SKM-1 (cell line): ENCODE measurements at regions not wholly inside any gene's neighbourhood (a gene's known extent, or its start where the extent isn't known, plus 50 kb on each side); places are given as distances from the start of the nearest gene placed in this dataset.
"Not testable (repeated sequence)": the region's sequence is repeated elsewhere in the genome, so short reads cannot be mapped to it uniquely, and the experiment has no call there.

Experiments used
- DNase-seq: peaks from one replicate; lab custom pipeline; 2025; ENCODE audit not compliant: unreplicated experiment; lab: John Stamatoyannopoulos, UW

- DNase-seq = not testable (repeated sequence)
Observed at GRCh38 chr17:15802917-15803316, 70.8 kb downstream of the TBC1D26 start.

- not testable (repeated sequence) for DNase-seq
Observed at GRCh38 chr17:15806825-15807224, 74.7 kb downstream of the TBC1D26 start.

DNA sequence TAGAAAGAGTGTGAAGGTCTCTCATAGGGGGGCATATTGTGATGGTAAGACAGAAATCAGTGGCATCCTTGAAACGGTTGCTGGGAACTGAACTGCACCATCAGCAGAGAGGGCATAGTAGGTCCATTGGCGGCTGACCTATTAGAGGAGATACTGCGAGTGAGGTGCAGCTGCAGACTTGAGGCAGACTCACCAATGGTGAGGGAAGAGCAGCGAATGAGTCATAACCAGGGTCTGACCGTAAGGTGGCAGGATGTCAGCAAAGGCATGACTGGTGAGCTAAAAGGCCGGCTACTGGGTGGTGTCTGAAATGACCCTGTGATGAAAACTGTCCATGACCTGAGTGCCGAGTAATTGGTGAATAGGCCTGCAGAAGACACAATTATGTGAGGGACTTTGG is 81.3 kb downstream of the TBC1D26 start:
- not testable (repeated sequence) for DNase-seq

DNA sequence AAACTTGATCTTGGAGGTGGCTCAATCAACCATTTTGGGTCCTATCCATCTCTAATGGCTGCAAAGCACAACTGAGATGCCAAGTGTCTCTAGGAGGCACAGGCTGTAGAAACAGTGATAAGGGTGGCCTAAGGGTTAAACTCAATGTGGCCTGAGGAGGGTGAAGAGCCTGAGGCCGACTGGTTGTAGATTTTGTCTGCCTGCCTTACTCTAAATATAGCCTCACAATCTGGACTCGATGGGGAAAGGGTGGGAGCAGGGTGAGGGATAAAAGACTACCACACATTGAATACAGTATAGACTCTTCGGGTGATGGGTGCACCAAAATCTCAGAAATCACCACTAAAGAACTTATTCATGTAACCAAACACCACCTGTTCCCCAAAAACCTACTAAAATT is 81.9 kb downstream of the TBC1D26 start:
- not testable (repeated sequence) for DNase-seq

DNA sequence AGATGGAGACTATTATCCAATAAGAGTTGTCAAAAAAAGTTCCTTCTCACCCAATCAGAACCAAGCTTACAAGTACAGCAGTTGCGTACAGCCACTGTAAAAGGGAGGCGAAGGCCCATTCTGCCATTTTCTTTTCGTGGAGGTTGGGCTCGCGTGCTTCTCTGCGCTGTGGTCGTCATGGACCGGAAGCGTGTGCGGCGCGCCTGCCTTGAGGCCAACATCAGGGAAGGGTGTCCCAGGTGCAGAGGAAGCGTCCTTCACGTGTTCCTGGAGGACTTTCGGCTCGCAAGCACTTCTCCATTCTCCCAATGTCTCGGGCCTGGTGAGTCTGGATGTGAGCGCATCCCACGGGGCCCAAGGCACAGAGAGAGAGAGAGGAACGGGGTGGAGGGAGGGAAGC is 85.8 kb downstream of the TBC1D26 start:
- not testable (repeated sequence) for DNase-seq

- not testable (repeated sequence) for DNase-seq
Observed at GRCh38 chr17:15822280-15822679, 90.2 kb downstream of the TBC1D26 start.

DNA sequence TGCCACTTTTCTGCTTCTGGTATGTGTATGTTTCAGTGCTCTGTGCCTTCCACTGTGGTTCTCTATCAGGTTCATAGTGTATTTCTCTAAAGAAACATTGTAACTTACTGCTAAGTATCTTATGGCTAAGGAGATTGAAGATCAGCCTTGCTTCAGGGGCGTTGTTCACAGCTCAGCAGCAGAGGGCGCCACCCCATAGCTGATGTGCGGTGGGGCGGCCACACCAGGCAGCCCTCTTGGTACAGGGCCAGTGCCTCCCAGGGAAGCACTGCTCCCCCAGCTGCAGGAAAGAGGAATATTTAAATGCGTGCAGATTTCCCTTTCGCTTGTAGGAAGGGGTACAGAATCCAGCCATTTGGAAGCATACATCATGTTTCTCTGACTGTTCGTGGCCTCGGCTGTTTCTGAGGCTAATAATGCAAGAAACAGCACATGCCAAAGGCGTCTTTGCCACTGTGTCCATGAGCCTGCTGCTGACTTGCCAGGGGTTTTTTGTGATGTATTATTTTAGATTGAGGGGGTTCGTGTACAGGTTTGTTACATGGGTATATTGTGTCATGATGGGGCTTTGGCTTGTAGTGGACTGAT is 96.7 kb downstream of the TBC1D26 start:
- DNase-seq = peak; percentile 45

DNA sequence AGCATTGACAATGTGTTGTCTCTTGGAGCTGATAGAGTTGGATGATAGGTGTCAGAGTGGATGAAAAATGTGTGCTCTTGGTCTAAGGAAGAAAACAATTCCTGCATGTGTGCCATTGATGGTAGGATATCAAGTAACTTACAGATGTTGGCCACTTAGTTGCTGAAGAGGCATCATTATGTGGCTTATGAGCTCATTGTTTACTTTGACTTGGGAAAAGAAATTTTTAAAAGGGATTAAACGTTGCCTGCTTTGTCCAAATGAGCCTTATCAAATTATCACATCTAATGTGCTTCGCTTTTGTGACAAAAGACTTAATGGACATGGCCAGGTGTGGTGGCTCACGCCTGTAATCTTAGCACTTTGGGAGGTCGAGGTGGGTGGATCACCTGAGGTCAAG is 98.1 kb downstream of the TBC1D26 start:
- DNase-seq = not testable (repeated sequence)

- DNase-seq = not testable (repeated sequence)
Observed at GRCh38 chr17:15831182-15831581, 99.1 kb downstream of the TBC1D26 start.

GRCh38 chr17:15832921-15833480 is 100.9 kb downstream of the TBC1D26 start:
- not testable (repeated sequence) for DNase-seq

- DNase-seq = not testable (repeated sequence)
Observed at GRCh38 chr17:15833890-15834289, 101.8 kb downstream of the TBC1D26 start.

GRCh38 chr17:15835481-15835880 is 103.4 kb downstream of the TBC1D26 start:
- DNase-seq = not testable (repeated sequence)

- not testable (repeated sequence) for DNase-seq
Observed at GRCh38 chr17:15836249-15836982, 104.3 kb downstream of the TBC1D26 start.

DNA sequence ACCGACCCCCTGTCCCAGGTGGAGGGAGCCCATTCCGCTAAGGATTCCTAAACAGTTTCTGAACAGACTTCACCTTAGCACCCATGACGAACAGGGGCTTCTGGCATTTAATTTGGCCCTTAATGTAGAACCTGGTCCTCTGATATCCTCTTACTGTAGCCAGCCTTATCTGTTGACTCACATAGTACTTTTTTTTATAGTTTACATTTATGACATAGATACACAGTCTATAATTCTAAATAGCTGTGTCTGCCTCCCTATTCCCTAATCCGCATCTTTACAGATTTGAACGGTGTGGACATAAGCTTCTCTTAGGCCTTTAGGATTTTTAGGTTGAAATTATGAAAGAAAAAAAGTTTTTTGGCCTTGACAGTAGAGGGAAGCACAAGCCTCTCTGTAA is 104.9 kb downstream of the TBC1D26 start:
- not testable (repeated sequence) for DNase-seq

DNA sequence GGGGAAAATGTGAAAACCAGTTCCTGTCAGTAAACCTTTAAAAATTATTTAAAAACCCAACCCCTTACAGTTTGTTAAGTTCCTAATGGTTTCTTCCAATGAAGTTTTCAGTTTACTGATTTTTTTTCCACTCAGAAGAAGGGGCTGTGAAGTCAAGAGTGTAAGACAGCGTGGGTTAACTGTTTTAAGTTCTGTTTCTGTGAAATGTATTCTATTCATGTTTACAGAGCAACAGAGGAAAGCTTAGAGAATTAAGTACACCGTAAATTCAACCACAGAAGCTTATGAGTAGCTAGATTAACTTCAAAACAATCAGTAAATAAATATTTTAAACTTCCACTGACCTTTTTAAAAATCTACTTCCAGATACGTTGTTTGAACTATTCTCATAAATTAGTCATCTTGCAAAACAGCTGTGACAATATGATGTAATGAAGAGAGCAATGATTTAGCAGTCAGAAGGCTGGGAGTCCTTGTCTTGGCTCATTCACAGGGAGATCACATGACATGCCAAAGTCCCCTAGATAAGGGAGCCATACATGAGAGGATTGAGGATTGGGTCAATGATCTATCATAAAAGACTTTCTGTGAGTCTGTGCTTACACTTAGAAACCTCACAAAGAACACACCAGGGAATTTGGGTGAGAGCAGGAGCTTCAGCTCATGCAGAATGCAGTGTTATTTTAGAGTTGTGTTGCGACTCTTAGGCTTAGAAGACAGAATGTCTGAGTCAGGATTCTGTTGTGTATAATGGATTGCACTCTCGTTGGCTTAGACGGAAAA is 97.3 kb upstream of the ADORA2B start:
- DNase-seq = not testable (repeated sequence)

- DNase-seq = peak; percentile 61
Observed at GRCh38 chr17:15849054-15849453, 95.9 kb upstream of the ADORA2B start.

DNA sequence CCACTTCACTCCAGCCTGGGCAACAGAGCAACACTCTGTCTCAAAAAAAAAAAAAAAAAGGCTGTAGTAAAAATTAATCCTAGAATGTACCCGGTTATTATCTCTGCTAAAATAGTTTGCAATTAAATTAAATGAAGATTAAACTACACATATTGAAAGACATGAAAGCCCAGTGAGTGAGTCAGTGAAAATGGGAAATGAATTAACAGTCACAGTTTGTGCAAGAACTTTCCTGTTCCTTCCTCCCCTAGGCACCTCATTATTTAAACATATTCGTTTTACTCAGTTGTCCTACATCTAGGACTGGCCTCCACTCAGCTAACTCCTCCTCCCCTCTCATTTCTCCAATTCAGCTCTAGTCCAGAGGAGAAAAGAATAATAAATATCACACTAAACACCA is 94.9 kb upstream of the ADORA2B start:
- not testable (repeated sequence) for DNase-seq

DNA sequence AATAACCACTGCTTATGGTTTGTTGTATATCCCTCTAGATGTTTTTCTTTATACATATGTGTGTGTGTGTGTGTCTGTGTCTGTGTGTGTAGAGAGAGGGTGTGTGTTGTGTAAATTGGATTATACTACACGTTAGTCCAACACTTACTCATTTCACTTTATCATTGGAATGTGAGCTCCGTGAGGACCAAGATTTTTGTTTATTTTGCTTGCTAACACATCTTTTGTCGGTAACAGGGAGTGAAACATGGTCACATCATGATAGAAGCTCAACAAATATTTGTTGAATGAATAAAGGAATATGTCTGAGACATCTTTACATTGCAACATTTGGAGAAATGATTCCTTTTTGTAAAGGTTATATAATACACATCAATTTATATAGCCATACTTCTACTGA is 94.2 kb upstream of the ADORA2B start:
- not testable (repeated sequence) for DNase-seq

DNA sequence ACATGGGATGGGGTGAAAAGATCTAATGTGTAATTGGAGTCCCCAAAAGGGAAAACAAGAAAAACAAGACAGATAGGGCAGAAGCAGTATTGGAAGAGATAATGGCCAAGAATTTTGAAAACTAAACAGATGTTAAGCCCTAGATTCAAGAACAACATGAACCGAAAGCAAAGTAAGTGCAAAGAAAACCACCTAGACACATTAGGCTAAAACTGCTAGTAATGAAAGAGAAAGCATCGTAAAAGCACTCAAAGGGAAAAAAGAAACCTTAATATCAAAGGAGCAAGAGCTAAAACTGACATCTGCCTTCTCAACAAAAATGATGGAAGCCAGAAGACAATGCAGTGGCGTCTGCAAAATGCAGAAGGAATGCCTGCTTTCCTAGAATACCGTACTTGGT is 92.1 kb upstream of the ADORA2B start:
- DNase-seq = not testable (repeated sequence)

DNA sequence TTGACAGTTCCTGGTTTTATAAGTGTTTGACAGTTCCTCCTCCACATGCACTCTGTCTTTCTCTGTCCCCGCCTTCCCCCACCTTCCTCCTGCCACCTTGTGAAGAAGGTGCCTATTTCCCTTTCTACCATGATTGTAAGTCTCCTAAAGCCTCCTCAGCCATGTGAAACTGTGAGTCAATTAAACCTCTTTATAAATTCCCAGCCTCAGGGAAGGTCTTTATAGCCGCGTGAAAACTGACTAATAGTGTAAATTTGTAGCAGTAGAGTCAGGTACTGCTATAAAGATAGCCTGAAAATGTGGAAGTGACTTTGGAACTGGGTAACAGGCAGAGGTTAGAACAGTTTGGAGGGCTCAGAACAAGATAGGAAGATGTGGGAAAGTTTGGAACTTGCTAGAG is 88.7 kb upstream of the ADORA2B start:
- not testable (repeated sequence) for DNase-seq

DNA sequence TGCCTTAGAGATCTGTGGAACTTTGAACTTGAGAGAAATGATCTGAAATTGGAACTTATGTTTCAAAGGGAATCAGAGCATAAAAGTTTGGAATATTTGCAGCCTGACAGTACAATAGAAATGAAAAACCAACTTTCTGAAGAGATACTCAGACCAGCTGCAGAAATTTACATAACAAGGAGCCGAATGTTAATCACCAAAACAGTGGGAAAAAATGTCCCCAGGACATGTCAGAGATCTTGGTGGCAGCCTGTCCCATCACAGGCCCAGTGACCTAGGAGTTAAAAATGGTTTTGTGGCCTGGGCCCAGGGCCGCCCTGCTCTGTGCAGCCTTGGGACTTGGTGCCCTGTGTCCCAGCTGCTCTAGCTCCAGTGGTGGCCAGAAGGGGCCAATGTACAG is 88.2 kb upstream of the ADORA2B start:
- not testable (repeated sequence) for DNase-seq
